ENCODE measurements at regions not wholly inside any gene's neighbourhood (a gene's known extent, or its start where the extent isn't known, plus 50 kb on each side); places are given as distances from the start of the nearest gene placed in this dataset.

DNA sequence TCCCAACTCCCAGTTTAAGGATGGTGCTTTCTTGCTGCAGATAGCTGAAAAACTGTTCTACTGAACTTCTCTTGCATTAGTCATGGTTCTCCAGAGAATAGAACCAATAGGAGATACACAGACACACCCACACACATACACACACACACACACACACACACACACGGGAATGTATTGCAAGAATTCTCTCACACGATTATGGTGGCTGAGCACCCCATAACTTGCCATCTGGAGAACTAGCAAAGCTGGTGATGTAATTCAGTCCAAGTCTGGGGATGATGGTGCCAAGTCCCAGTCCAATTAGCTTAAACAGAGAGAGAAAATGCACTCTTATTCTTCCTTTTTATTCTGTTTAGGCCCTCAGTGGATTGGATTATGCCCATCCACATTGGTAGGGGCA, 643.9 kb downstream of the DIAPH3 start:
- Histone ChIP-seq H3K27me3 (ENCODE audit: control insufficient read depth in 2 of 2, insufficient read depth in 2 of 2, low read length in 2 of 2) (no peaks in the 10 kb centered on the region), H3K27ac (ENCODE audit: low read depth, low read length) (no peak overlapping the region), H3K4me1 (ENCODE audit: control insufficient read depth in 2 of 2, insufficient read depth in 2 of 2, low read length in 2 of 2) (no peaks in the 10 kb centered on the region), H3K36me3 (ENCODE audit: control insufficient read depth in 2 of 3, insufficient read depth in 3 of 3, low read length in 3 of 3) (no peaks in the 10 kb centered on the region), H3K9me3 (ENCODE audit: control insufficient read depth in 2 of 3, low read length in 3 of 3) (no peaks in the 10 kb centered on the region), H3K4me3 (ENCODE audit: low read length) (no peak overlapping the region)
- intact Hi-C loops (cut with micrococcal nuclease), result no loop called here
- no peak overlapping the region for H3K4me3 Mint-ChIP-seq
- DNase-seq, result no peak
- no peak overlapping the region for H3K27ac Mint-ChIP-seq
- ChIA-PET POLR2A (no interaction called here), CTCF (no interaction called here)
- no peaks in the 10 kb centered on the region for H3K36me3 Mint-ChIP-seq
- no peaks in the 10 kb centered on the region for H3K27me3 Mint-ChIP-seq
- H3K9me3 Mint-ChIP-seq, result no peaks in the 10 kb centered on the region
- H3K4me1 Mint-ChIP-seq, result no peaks in the 10 kb centered on the region
- no peak for ATAC-seq

DNA sequence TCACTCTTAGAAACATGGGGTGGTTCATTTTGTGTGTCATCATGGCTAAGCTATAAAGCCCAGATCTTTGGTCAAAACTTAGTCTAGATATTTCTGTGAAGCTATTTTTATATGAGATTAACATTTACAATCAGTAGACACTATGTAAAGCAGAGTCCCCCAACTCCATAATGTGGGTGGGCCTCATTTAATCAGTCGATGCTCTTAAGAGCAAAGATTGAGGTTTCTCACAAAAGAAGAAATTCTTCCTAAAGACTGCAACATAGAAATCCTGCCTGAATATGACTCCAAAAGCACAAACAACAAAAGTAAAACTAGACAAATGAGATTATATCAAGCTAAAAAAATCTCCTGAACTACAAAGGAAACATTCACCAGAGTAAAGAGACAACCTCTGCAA, 642.2 kb downstream of the DIAPH3 start:
- Mint-ChIP-seq H3K27me3 (no peaks in the 10 kb centered on the region), H3K4me1 (no peaks in the 10 kb centered on the region), H3K36me3 (no peaks in the 10 kb centered on the region), H3K9me3 (no peaks in the 10 kb centered on the region), H3K27ac (no peak overlapping the region), H3K4me3 (no peak overlapping the region)
- CTCF ChIA-PET, result no interaction called here
- no peaks in the 10 kb centered on the region for H3K36me3 ChIP-seq (ENCODE audit: control insufficient read depth in 2 of 3, insufficient read depth in 3 of 3, low read length in 3 of 3)
- no peaks in the 10 kb centered on the region for H3K27me3 ChIP-seq (ENCODE audit: control insufficient read depth in 2 of 2, insufficient read depth in 2 of 2, low read length in 2 of 2)
- H3K9me3 ChIP-seq (ENCODE audit: control insufficient read depth in 2 of 3, low read length in 3 of 3), result no peaks in the 10 kb centered on the region
- POLR2A ChIA-PET, result no interaction called here
- H3K4me3 ChIP-seq (ENCODE audit: low read length), result no peak overlapping the region
- H3K27ac ChIP-seq (ENCODE audit: low read depth, low read length), result no peak overlapping the region
- no peak for ATAC-seq
- no peaks in the 10 kb centered on the region for H3K4me1 ChIP-seq (ENCODE audit: control insufficient read depth in 2 of 2, insufficient read depth in 2 of 2, low read length in 2 of 2)
- no peak for DNase-seq
- intact Hi-C loops (cut with micrococcal nuclease), result no loop called here

DNA sequence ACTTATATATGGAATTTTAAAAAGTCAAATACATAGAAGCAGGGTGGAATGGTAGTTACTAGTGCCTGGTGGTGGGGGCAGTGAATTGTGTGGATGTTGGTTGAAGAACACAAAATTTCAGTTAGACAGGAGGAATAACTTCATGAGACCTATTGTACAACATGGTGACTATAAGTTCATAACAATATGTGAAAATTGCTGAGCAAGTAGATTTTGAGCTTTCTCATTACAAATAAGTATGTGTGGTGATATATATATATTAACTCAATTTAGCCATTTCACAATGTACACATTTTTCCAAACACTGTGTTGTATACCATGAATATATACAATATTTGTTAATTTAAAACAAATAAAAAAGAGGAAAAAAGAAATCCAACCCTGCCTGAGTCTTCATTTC, 641.1 kb downstream of the DIAPH3 start:
- ATAC-seq, result no peak
- POLR2A ChIA-PET, result no interaction called here
- no peaks in the 10 kb centered on the region for H3K36me3 ChIP-seq (ENCODE audit: control insufficient read depth in 2 of 3, insufficient read depth in 3 of 3, low read length in 3 of 3)
- H3K36me3 Mint-ChIP-seq, result no peaks in the 10 kb centered on the region
- H3K4me1 ChIP-seq (ENCODE audit: control insufficient read depth in 2 of 2, insufficient read depth in 2 of 2, low read length in 2 of 2), result no peaks in the 10 kb centered on the region
- no peaks in the 10 kb centered on the region for H3K27me3 ChIP-seq (ENCODE audit: control insufficient read depth in 2 of 2, insufficient read depth in 2 of 2, low read length in 2 of 2)
- H3K4me1 Mint-ChIP-seq, result no peaks in the 10 kb centered on the region
- H3K27ac Mint-ChIP-seq, result no peak overlapping the region
- H3K9me3 ChIP-seq (ENCODE audit: control insufficient read depth in 2 of 3, low read length in 3 of 3), result no peaks in the 10 kb centered on the region
- no peaks in the 10 kb centered on the region for H3K9me3 Mint-ChIP-seq
- CTCF ChIA-PET, result no interaction called here
- no peak for DNase-seq
- no peak overlapping the region for H3K4me3 ChIP-seq (ENCODE audit: low read length)
- H3K4me3 Mint-ChIP-seq, result no peak overlapping the region
- intact Hi-C loops (cut with micrococcal nuclease), result no loop called here
- no peak overlapping the region for H3K27ac ChIP-seq (ENCODE audit: low read depth, low read length)
- no peaks in the 10 kb centered on the region for H3K27me3 Mint-ChIP-seq

DNA sequence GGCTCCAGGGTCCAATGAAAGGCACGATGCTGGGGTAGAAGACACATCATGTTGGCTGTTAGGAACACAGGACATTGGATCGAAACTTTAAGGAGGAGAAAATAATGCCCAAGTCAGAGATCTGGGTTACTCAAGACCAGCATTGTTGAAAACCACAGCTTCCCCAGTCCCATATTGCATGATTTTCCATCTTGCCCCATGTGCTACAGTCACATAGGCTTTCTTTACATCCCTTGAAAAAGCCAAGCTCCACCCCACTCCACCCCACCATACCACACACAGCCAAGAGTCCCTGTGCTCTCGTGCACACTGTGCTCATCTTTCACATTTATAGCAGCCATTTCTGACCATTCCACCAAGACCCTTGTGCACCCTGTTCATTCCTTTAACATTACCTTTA, 636.2 kb downstream of the DIAPH3 start:
- H3K4me1 ChIP-seq (ENCODE audit: control insufficient read depth in 2 of 2, insufficient read depth in 2 of 2, low read length in 2 of 2), result no peaks in the 10 kb centered on the region
- H3K4me3 ChIP-seq (ENCODE audit: low read length), result no peak overlapping the region
- POLR2A ChIA-PET, result no interaction called here
- no peak overlapping the region for H3K4me3 Mint-ChIP-seq
- CTCF ChIA-PET, result no interaction called here
- intact Hi-C loops (cut with micrococcal nuclease), result no loop called here
- no peaks in the 10 kb centered on the region for H3K36me3 ChIP-seq (ENCODE audit: control insufficient read depth in 2 of 3, insufficient read depth in 3 of 3, low read length in 3 of 3)
- no peaks in the 10 kb centered on the region for H3K9me3 ChIP-seq (ENCODE audit: control insufficient read depth in 2 of 3, low read length in 3 of 3)
- ATAC-seq (no peak), DNase-seq (no peak)
- no peaks in the 10 kb centered on the region for H3K9me3 Mint-ChIP-seq
- H3K27me3 Mint-ChIP-seq, result no peaks in the 10 kb centered on the region
- no peaks in the 10 kb centered on the region for H3K36me3 Mint-ChIP-seq
- H3K27ac ChIP-seq (ENCODE audit: low read depth, low read length), result no peak overlapping the region
- H3K27ac Mint-ChIP-seq, result no peak overlapping the region
- no peaks in the 10 kb centered on the region for H3K27me3 ChIP-seq (ENCODE audit: control insufficient read depth in 2 of 2, insufficient read depth in 2 of 2, low read length in 2 of 2)
- peaks cover 6 to 24% (median 15%) of the 10 kb centered on the region in 7 donors for H3K4me1 Mint-ChIP-seq

DNA sequence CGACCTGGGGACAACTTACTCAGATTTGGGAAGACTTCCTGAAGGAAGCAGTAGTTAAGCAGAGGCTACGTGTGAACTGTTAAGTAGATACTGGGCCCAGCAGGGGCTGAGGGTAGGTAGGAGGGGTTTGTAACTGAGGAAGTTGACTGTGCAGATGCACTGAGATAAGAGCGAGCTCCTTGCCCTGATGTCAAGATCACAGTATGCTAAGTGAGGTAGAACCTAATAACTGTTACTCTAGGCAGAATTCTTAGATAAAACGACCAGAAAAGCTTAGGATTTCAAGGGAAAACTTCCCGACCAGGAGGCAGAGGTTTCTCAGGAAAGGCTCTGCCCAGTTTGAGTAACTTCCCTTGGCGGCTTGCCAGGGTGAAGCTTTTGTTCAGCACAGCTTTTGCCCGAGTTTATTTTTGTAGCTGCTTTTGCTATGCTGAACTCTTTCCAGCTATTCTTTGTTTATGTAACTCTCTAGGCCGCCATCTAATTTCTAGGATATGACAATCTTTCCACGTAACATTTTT, 632.1 kb downstream of the DIAPH3 start:
- ChIA-PET CTCF (no interaction called here), POLR2A (no interaction called here)
- intact Hi-C loops (cut with micrococcal nuclease), result loop anchor here in 1 of 2 donors (10.0 kb wide), 1 partner anchor 903 kb away; no protein-coding TSS in a partner anchor
- H3K27me3 ChIP-seq (ENCODE audit: control insufficient read depth in 2 of 2, insufficient read depth in 2 of 2, low read length in 2 of 2), result no peaks in the 10 kb centered on the region
- DNase-seq (peak in 7 of 9 donors; percentile 5 to 29 (median 11)), ATAC-seq (peak; percentile 79)
- H3K27ac ChIP-seq (ENCODE audit: low read depth, low read length), result peak overlapping the region; percentile 6
- Mint-ChIP-seq H3K27me3 (peaks cover 0 to under 1% (median 0%) of the 10 kb centered on the region in 5 donors), H3K9me3 (no peaks in the 10 kb centered on the region), H3K4me3 (peak overlapping the region in 8 of 10 donors; percentile 11 to 70 (median 50)), H3K4me1 (peaks cover 6 to 24% (median 15%) of the 10 kb centered on the region in 7 donors), H3K27ac (peak overlapping the region in 8 of 9 donors; percentile 29 to 92 (median 60)), H3K36me3 (no peaks in the 10 kb centered on the region)
- H3K36me3 ChIP-seq (ENCODE audit: control insufficient read depth in 2 of 3, insufficient read depth in 3 of 3, low read length in 3 of 3), result no peaks in the 10 kb centered on the region
- H3K4me3 ChIP-seq (ENCODE audit: low read length), result no peak overlapping the region
- no peaks in the 10 kb centered on the region for H3K4me1 ChIP-seq (ENCODE audit: control insufficient read depth in 2 of 2, insufficient read depth in 2 of 2, low read length in 2 of 2)
- no peaks in the 10 kb centered on the region for H3K9me3 ChIP-seq (ENCODE audit: control insufficient read depth in 2 of 3, low read length in 3 of 3)

DNA sequence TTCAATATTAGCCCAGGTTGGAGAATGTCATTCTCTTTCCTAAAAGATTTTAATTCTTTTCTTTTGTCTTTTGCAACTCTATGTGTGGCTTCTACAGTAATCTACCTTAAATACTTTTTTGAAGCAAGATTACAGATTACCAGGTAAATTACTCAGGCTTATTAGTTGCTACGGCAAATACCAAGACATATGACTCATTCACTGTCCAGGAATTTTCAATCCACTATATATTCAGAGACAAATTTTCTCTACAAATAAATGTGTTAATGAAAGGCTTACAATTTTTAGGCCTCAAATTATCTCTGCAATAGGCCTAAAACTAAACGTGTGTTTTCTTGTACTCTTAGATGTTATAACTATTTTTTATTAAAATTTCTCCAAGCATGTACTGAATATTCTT, 631.3 kb downstream of the DIAPH3 start:
- ATAC-seq (no peak), DNase-seq (no peak)
- intact Hi-C loops (cut with micrococcal nuclease), result loop anchor here in 1 of 2 donors (10.0 kb wide), 1 partner anchor 902 kb away; no protein-coding TSS in a partner anchor
- Histone ChIP-seq H3K36me3 (ENCODE audit: control insufficient read depth in 2 of 3, insufficient read depth in 3 of 3, low read length in 3 of 3) (no peaks in the 10 kb centered on the region), H3K4me1 (ENCODE audit: control insufficient read depth in 2 of 2, insufficient read depth in 2 of 2, low read length in 2 of 2) (no peaks in the 10 kb centered on the region), H3K9me3 (ENCODE audit: control insufficient read depth in 2 of 3, low read length in 3 of 3) (no peaks in the 10 kb centered on the region), H3K4me3 (ENCODE audit: low read length) (no peak overlapping the region), H3K27me3 (ENCODE audit: control insufficient read depth in 2 of 2, insufficient read depth in 2 of 2, low read length in 2 of 2) (no peaks in the 10 kb centered on the region), H3K27ac (ENCODE audit: low read depth, low read length) (no peak overlapping the region)
- Mint-ChIP-seq H3K9me3 (no peaks in the 10 kb centered on the region), H3K27ac (peak overlapping the region in 1 of 9 donors; percentile 49), H3K27me3 (peaks cover 0 to 5% (median 0%) of the 10 kb centered on the region in 5 donors), H3K4me1 (peaks cover 6 to 24% (median 15%) of the 10 kb centered on the region in 7 donors), H3K36me3 (no peaks in the 10 kb centered on the region), H3K4me3 (peak overlapping the region in 2 of 10 donors; percentile 28 to 47)
- POLR2A ChIA-PET, result no interaction called here
- CTCF ChIA-PET, result no interaction called here
